Ishikawa (cell line): ENCODE measurements at regions not wholly inside any gene's neighbourhood (a gene's known extent, or its start where the extent isn't known, plus 50 kb on each side); places are given as distances from the start of the nearest gene placed in this dataset.
A peak's percentile ranks its signal among the peaks of the same experiment; 100 is the strongest.

Source experiments
- CEBPB ChIP-seq: IDR thresholded peaks from 2 replicates; pipeline ENCODE4 v1.6.1; 2012
- CREB1 ChIP-seq: IDR thresholded peaks from 2 replicates; pipeline ENCODE4 v1.6.1; 2012; ENCODE audit warnings: low read depth
- EGR1 ChIP-seq: IDR thresholded peaks from 2 replicates; pipeline ENCODE4 v1.6.1; 2012
- EP300 ChIP-seq: IDR thresholded peaks from 2 replicates; pipeline ENCODE4 v1.6.1; 2012; ENCODE audit warnings: borderline replicate concordance
- FOXM1 ChIP-seq: IDR thresholded peaks from 2 replicates; pipeline ENCODE4 v1.6.1; 2012; ENCODE audit warnings: low read depth, borderline replicate concordance
- MAX ChIP-seq: IDR thresholded peaks from 2 replicates; pipeline ENCODE4 v1.6.1; 2012
- NFIC ChIP-seq: IDR thresholded peaks from 2 replicates; pipeline ENCODE4 v1.6.1; 2012
- RAD21 ChIP-seq: IDR thresholded peaks from 2 replicates; pipeline ENCODE4 v1.6.1; 2012; ENCODE audit warnings: low read depth
- REST ChIP-seq: IDR thresholded peaks from 2 replicates; pipeline ENCODE4 v1.6.1; 2012; ENCODE audit warnings: low read depth, mild to moderate bottlenecking
- TAF1 ChIP-seq: IDR thresholded peaks from 2 replicates; pipeline ENCODE4 v1.6.1; 2012; ENCODE audit warnings: low read depth, mild to moderate bottlenecking
- TCF12 ChIP-seq: IDR thresholded peaks from 2 replicates; pipeline ENCODE4 v1.6.1; 2012; ENCODE audit warnings: low read depth
- TEAD4 ChIP-seq: IDR thresholded peaks from 2 replicates; pipeline ENCODE4 v1.6.1; 2012
- USF1 ChIP-seq: IDR thresholded peaks from 2 replicates; pipeline ENCODE4 v1.6.1; 2012
- YY1 ChIP-seq: IDR thresholded peaks from 2 replicates; pipeline ENCODE4 v1.6.1; 2012; ENCODE audit warnings: low read depth
- ZBTB7A ChIP-seq: IDR thresholded peaks from 2 replicates; pipeline ENCODE4 v1.6.1; 2012; ENCODE audit warnings: low read depth

GRCh38 chr1:30145723-30146303, 577.6 kb downstream of the MATN1 start:
- TF ChIP-seq TAF1: no peak

GRCh38 chr1:30144831-30145230, 578.6 kb downstream of the MATN1 start:
- no peak for TF ChIP-seq TEAD4
- no peak for TF ChIP-seq EP300

GRCh38 chr1:30143517-30143916, 579.9 kb downstream of the MATN1 start:
- TF ChIP-seq NFIC (no peak), MAX (no peak), REST (no peak), CEBPB (no peak), ZBTB7A (no peak), TEAD4 (no peak), EP300 (no peak), FOXM1 (no peak), TAF1 (no peak), YY1 (no peak), USF1 (no peak), EGR1 (no peak), TCF12 (no peak), CREB1 (no peak), RAD21 (no peak)

- TF ChIP-seq TCF12 (no peak), EGR1 (no peak), NFIC (no peak)
Observed at GRCh38 chr1:30140566-30140965, 582.8 kb downstream of the MATN1 start.

- TF ChIP-seq YY1 (no peak), EGR1 (no peak), CEBPB (no peak), TCF12 (no peak), MAX (no peak), CREB1 (no peak), EP300 (no peak), FOXM1 (no peak), ZBTB7A (no peak), RAD21 (no peak), NFIC (no peak)
Observed at GRCh38 chr1:30138891-30139290, 584.5 kb downstream of the MATN1 start.

GRCh38 chr1:30137001-30137400, 586.4 kb downstream of the MATN1 start:
- TF ChIP-seq EP300 (no peak), TCF12 (no peak), RAD21 (no peak), TEAD4 (no peak), YY1 (no peak)

GRCh38 chr1:30135698-30136097, 587.7 kb downstream of the MATN1 start:
- TF ChIP-seq MAX: 0 out of 2 replicates have a peak, but pooled peaks have one; percentile 19
- peak; percentile 85 for TF ChIP-seq USF1
- TF ChIP-seq YY1: no peak

GRCh38 chr1:30134466-30135217, 588.7 kb downstream of the MATN1 start:
- TF ChIP-seq RAD21: no peak
- TF ChIP-seq EGR1: no peak
- TF ChIP-seq TCF12: no peak
- TF ChIP-seq MAX: no peak
- no peak for TF ChIP-seq ZBTB7A
- no peak for TF ChIP-seq REST
- TF ChIP-seq TEAD4: no peak
